Mesothelial cell of epicardium (in vitro differentiated cells): ENCODE measurements at regions not wholly inside any gene's neighbourhood (a gene's known extent, or its start where the extent isn't known, plus 50 kb on each side); places are given as distances from the start of the nearest gene placed in this dataset.

Source experiments
- DNase-seq, 2 experiments: peaks; one replicate each; pipeline ENCODE4 v3.0.0; 2021; ENCODE audit warnings: low spot score in 2 of 2; ENCODE audit not compliant: unreplicated experiment in 2 of 2
- H3K27ac Mint-ChIP-seq: 2 replicates; pipeline ENCODE4 v1.8.0; 2021; ENCODE audit warnings: mixed read lengths
- H3K27me3 Mint-ChIP-seq: 2 replicates; pipeline ENCODE4 v1.8.0; 2021; ENCODE audit warnings: low read depth, mixed read lengths
- H3K36me3 Mint-ChIP-seq: 2 replicates; pipeline ENCODE4 v1.8.0; 2021; ENCODE audit warnings: mixed read lengths
- H3K4me1 Mint-ChIP-seq: 2 replicates; pipeline ENCODE4 v1.8.0; 2021; ENCODE audit warnings: mixed read lengths
- H3K4me3 Mint-ChIP-seq: 2 replicates; pipeline ENCODE4 v1.8.0; 2021; ENCODE audit warnings: mild to moderate bottlenecking, moderate library complexity, mixed read lengths
- H3K9me3 Mint-ChIP-seq: 2 replicates; pipeline ENCODE4 v1.8.0; 2021; ENCODE audit warnings: mixed read lengths
- TF ChIP-seq, protein P1 (sequence below): fragments of 200-600 bp; sonication (generic); IDR thresholded peaks from one replicate; pipeline ENCODE4 v1.5.0; 2021; ENCODE audit warnings: antibody characterized with exemption; ENCODE audit not compliant: unreplicated experiment

DNA sequence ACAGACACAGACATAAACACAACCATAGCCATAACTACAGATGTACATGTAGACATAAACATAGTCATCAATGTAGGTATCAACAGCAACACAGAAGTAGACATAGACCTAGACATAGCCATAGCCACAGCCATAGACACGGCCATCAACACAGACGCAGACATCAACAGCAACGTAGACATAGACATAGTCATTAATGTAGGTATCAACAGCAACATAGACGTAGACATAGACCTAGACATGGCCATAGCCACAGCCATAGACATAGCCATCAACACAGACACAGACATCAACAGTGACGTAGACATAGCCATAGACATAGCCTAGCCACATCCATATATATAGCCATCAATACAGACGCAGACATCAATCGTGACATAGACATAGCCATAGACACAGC is 258.3 kb upstream of the FOXQ1 start:
- DNase-seq = peak in 1 of 2 experiments; percentile 7
- peaks cover 6% of the 10 kb centered on the region for H3K27me3 Mint-ChIP-seq
- peaks cover 7% of the 10 kb centered on the region for H3K9me3 Mint-ChIP-seq
- H3K27ac Mint-ChIP-seq = no peak overlapping the region
- peaks cover 21% of the 10 kb centered on the region for H3K4me1 Mint-ChIP-seq
- no peak overlapping the region for H3K4me3 Mint-ChIP-seq
- TF ChIP-seq, protein P1, sequence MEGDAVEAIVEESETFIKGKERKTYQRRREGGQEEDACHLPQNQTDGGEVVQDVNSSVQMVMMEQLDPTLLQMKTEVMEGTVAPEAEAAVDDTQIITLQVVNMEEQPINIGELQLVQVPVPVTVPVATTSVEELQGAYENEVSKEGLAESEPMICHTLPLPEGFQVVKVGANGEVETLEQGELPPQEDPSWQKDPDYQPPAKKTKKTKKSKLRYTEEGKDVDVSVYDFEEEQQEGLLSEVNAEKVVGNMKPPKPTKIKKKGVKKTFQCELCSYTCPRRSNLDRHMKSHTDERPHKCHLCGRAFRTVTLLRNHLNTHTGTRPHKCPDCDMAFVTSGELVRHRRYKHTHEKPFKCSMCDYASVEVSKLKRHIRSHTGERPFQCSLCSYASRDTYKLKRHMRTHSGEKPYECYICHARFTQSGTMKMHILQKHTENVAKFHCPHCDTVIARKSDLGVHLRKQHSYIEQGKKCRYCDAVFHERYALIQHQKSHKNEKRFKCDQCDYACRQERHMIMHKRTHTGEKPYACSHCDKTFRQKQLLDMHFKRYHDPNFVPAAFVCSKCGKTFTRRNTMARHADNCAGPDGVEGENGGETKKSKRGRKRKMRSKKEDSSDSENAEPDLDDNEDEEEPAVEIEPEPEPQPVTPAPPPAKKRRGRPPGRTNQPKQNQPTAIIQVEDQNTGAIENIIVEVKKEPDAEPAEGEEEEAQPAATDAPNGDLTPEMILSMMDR = no peak
- H3K36me3 Mint-ChIP-seq = no peaks in the 10 kb centered on the region

DNA sequence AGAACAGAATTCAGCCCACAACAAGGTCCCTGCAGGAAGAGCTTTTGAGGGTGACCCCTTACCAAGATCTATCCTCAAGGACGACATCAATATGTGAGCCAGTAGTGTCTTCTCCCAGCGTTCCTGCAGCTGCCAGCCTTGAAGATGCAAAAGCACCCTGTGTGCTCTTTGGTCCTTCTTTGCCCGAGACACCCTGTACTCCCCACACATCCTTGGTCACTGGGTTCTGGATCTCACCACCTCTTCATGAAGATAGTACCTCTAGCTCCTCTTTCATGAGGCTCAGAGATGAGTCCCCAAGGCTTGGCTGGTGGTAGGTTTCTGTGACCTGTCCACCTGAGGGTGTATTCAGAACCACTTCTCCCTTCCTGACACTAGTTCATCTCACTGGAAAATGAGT is 259.6 kb upstream of the FOXQ1 start:
- TF ChIP-seq, protein P1 = no peak
- peak in 1 of 2 experiments; percentile 6 for DNase-seq
- Mint-ChIP-seq H3K36me3 (no peaks in the 10 kb centered on the region), H3K4me1 (peaks cover 25% of the 10 kb centered on the region), H3K9me3 (peaks cover 7% of the 10 kb centered on the region), H3K27ac (no peak overlapping the region), H3K4me3 (no peak overlapping the region), H3K27me3 (peaks cover 6% of the 10 kb centered on the region)

DNA sequence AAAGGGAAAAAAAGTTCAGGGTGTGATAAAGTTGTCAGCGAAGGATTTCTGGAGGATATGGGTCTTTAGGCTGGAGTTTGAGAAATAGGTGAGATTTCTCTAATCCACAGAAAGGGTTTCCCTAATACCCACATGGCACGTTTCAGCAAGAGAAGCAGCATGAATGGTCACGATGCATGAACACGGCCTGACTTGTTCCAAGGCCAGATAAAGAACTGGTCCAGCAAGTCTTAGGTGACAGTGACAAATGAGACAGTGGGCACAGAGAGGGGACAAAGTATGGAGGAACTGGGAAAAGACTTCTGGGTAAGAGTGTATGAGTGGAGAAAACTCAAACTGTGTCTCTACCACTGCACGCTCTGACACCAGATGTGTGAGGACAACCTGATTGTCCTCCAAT is 262.0 kb upstream of the FOXQ1 start:
- peaks cover 25% of the 10 kb centered on the region for H3K4me1 Mint-ChIP-seq
- peaks cover 9% of the 10 kb centered on the region for H3K27me3 Mint-ChIP-seq
- H3K4me3 Mint-ChIP-seq = no peak overlapping the region
- TF ChIP-seq, protein P1 = no peak
- peak in 1 of 2 experiments; percentile 37 for DNase-seq
- no peaks in the 10 kb centered on the region for H3K36me3 Mint-ChIP-seq
- H3K9me3 Mint-ChIP-seq = peaks cover 7% of the 10 kb centered on the region
- peak overlapping the region; percentile 55 for H3K27ac Mint-ChIP-seq

DNA sequence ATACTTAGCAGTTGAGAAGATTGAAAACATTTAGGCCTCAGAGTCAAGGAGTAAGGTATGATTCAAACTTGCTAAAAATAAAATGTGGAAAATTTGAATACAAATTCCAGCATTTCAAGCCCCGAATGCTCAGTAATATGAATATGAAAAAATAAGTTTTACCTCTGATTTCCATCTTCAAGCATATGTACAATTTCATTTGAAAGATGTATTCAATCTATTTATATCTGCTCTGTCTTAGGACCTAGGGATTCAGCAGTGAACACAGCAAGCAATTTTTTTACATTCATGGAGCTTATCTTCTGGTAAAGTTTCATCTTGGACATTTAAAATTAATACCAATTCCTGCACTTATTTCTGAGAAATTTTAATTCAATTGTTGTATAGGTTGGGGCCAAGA is 262.7 kb upstream of the FOXQ1 start:
- Mint-ChIP-seq H3K4me3 (no peak overlapping the region), H3K27ac (no peak overlapping the region), H3K27me3 (peaks cover 13% of the 10 kb centered on the region)

DNA sequence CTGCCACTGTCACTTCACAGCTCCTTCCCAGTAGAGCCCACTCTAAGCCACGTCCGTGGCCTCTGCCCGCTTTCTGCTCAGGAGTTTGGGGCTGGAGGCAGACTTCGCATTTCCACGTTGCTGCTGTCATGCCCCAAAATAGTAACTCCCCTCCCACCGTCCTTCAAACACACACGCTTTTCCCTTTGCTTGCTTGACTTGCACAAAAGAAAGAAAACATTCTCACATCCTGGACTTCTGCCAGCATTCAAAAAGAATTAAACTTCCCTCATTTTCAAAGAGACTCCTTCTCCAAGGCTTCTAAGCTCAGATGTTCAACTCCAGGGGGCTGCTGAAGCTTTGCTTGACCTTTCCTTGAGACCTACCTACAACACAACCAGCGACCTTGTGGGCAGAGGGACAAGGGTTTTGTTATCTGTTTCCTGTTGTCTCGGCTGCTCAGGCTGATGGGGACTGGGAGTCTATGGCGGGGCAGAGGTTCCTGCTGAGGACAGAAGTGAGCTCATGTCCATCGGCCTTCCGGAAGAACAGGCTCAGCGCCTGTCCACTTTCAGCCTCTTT is 263.8 kb upstream of the FOXQ1 start:
- TF ChIP-seq, protein P1 = no peak
- H3K27me3 Mint-ChIP-seq = peaks cover 22% of the 10 kb centered on the region
- peaks cover 25% of the 10 kb centered on the region for H3K4me1 Mint-ChIP-seq
- H3K27ac Mint-ChIP-seq = peak overlapping the region; percentile 7
- no peak overlapping the region for H3K4me3 Mint-ChIP-seq
- peak in 1 of 2 experiments; percentile 38 for DNase-seq
- H3K9me3 Mint-ChIP-seq = peaks cover 7% of the 10 kb centered on the region
- no peaks in the 10 kb centered on the region for H3K36me3 Mint-ChIP-seq

More for the DNA sequence above, 262.7 kb upstream of the FOXQ1 start:
- Mint-ChIP-seq H3K4me1 (peaks cover 25% of the 10 kb centered on the region), H3K9me3 (peaks cover 7% of the 10 kb centered on the region), H3K36me3 (no peaks in the 10 kb centered on the region)
- DNase-seq = no peak
- TF ChIP-seq, protein P1 = no peak

DNA sequence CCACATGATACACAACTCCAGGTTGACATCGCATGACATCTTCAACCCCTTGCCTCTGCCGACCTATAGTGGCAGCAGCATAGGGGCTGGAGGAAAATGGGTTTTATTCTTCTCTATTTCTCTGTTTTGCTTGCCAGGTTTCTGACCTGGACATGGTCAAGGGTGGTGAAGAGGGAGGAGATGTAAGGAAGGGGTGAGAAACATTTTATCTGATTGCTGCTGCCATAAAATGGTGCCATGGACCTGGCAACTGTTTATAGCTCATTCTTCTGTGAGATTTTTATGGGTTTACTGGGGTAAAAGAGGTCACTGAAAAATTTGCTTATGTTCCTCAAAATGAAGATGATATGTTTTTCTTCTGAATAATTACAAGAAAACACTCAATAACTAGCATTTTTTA is 266.7 kb upstream of the FOXQ1 start:
- Mint-ChIP-seq H3K4me3 (no peak overlapping the region), H3K27me3 (peaks cover 38% of the 10 kb centered on the region), H3K4me1 (peaks cover 24% of the 10 kb centered on the region), H3K9me3 (peaks cover 6% of the 10 kb centered on the region), H3K27ac (no peak overlapping the region), H3K36me3 (no peaks in the 10 kb centered on the region)
- no peak for DNase-seq
- TF ChIP-seq, protein P1 = no peak
